ENCODE measurements at regions not wholly inside any gene's neighbourhood (a gene's known extent, or its start where the extent isn't known, plus 50 kb on each side); places are given as distances from the start of the nearest gene placed in this dataset.

- DNase-seq (ENCODE audit: low spot score): no peak
- intact Hi-C loops (cut with DNase I): no loop called here
Observed at GRCh38 chr4:11196927-11197522, 231.7 kb downstream of the HS3ST1 start.

- DNase-seq (ENCODE audit: low spot score): no peak
- intact Hi-C loops (cut with DNase I): no loop called here
Observed at GRCh38 chr4:11194431-11194830, 234.3 kb downstream of the HS3ST1 start.

GRCh38 chr4:11189756-11190155 is 238.9 kb downstream of the HS3ST1 start:
- intact Hi-C loops (cut with DNase I): no loop called here
- DNase-seq (ENCODE audit: low spot score): no peak

- no peak for DNase-seq (ENCODE audit: low spot score)
- intact Hi-C loops (cut with DNase I): no loop called here
Observed at GRCh38 chr4:11183356-11183740, 245.3 kb downstream of the HS3ST1 start.

GRCh38 chr4:11182586-11183355 is 245.9 kb downstream of the HS3ST1 start:
- intact Hi-C loops (cut with DNase I): no loop called here
- no peak for DNase-seq (ENCODE audit: low spot score)

GRCh38 chr4:11182031-11182430 is 246.7 kb downstream of the HS3ST1 start:
- DNase-seq (ENCODE audit: low spot score): no peak
- intact Hi-C loops (cut with DNase I): no loop called here

GRCh38 chr4:11179796-11180195 is 248.9 kb downstream of the HS3ST1 start:
- intact Hi-C loops (cut with DNase I): no loop called here
- no peak for DNase-seq (ENCODE audit: low spot score)

- no peak for DNase-seq (ENCODE audit: low spot score)
- intact Hi-C loops (cut with DNase I): no loop called here
Observed at GRCh38 chr4:11178433-11178832, 250.3 kb downstream of the HS3ST1 start.

GRCh38 chr4:11175374-11175773 is 253.3 kb downstream of the HS3ST1 start:
- intact Hi-C loops (cut with DNase I): no loop called here
- DNase-seq (ENCODE audit: low spot score): no peak

GRCh38 chr4:11166606-11167005 is 262.1 kb downstream of the HS3ST1 start:
- intact Hi-C loops (cut with DNase I): no loop called here
- DNase-seq (ENCODE audit: low spot score): no peak

- no peak for DNase-seq (ENCODE audit: low spot score)
- intact Hi-C loops (cut with DNase I): no loop called here
Observed at GRCh38 chr4:11166034-11166433, 262.7 kb downstream of the HS3ST1 start.

GRCh38 chr4:11165052-11165451 is 263.6 kb downstream of the HS3ST1 start:
- DNase-seq (ENCODE audit: low spot score): no peak
- intact Hi-C loops (cut with DNase I): no loop called here

- intact Hi-C loops (cut with DNase I): no loop called here
Observed at GRCh38 chr4:11160288-11160687, 268.4 kb downstream of the HS3ST1 start.

GRCh38 chr4:11158971-11159370 is 269.7 kb downstream of the HS3ST1 start:
- intact Hi-C loops (cut with DNase I): no loop called here
- DNase-seq (ENCODE audit: low spot score): no peak

More at GRCh38 chr4:11160288-11160687, 268.4 kb downstream of the HS3ST1 start:
- DNase-seq (ENCODE audit: low spot score): no peak

- DNase-seq (ENCODE audit: low spot score): no peak
- intact Hi-C loops (cut with DNase I): no loop called here
Observed at GRCh38 chr4:11155208-11155867, 273.4 kb downstream of the HS3ST1 start.

GRCh38 chr4:11153171-11153750 is 275.4 kb downstream of the HS3ST1 start:
- intact Hi-C loops (cut with DNase I): no loop called here
- no peak for DNase-seq (ENCODE audit: low spot score)

GRCh38 chr4:11152684-11153083 is 276.0 kb downstream of the HS3ST1 start:
- no peak for DNase-seq (ENCODE audit: low spot score)
- intact Hi-C loops (cut with DNase I): no loop called here

- intact Hi-C loops (cut with DNase I): no loop called here
- no peak for DNase-seq (ENCODE audit: low spot score)
Observed at GRCh38 chr4:11151500-11151899, 277.2 kb downstream of the HS3ST1 start.

GRCh38 chr4:11149612-11150259 is 279.0 kb downstream of the HS3ST1 start:
- no peak for DNase-seq (ENCODE audit: low spot score)
- intact Hi-C loops (cut with DNase I): no loop called here

GRCh38 chr4:11139871-11140270 is 288.8 kb downstream of the HS3ST1 start:
- intact Hi-C loops (cut with DNase I): no loop called here

More at GRCh38 chr4:11139871-11140270, 288.8 kb downstream of the HS3ST1 start:
- DNase-seq (ENCODE audit: low spot score): no peak

Measured in cardiac septum (tissue), 1 donor.